Pancreas (tissue), 10 donors: ENCODE measurements at regions not wholly inside any gene's neighbourhood (a gene's known extent, or its start where the extent isn't known, plus 50 kb on each side); places are given as distances from the start of the nearest gene placed in this dataset.
"Not testable (repeated sequence)": the region's sequence is repeated elsewhere in the genome, so short reads cannot be mapped to it uniquely, and the experiment has no call there.

Experiments
- ATAC-seq, 4 donors: fragments of 200-7000 bp; cut with Tn5 transposase; one replicate each; pipeline versions ENCODE4 v1.8.0 to v1.9.1; 2020; ENCODE audit warnings: mild to moderate bottlenecking in 4 of 4, moderate library complexity in 4 of 4
- DNase-seq, 6 donors: peaks; one replicate each; pipeline ENCODE4 v3.0.0-alpha.2; 2020
- FAIRE-seq: peaks from 2 replicates; lab custom pipeline; 2012; peaks lifted over from hg19 to GRCh38; lab: Jason Lieb, UNC
- H3K27ac ChIP-seq, 4 donors: fragments of 200-600 bp; sonication (generic); 1 replicate in 3 of 4; 2 replicates in 1 of 4; pipeline versions ENCODE4 v1.5.0 to v1.8.0; 2020
- H3K27me3 ChIP-seq, 4 donors: fragments of 200-600 bp; one replicate each; pipeline ENCODE4 v1.8.0; 2021
- H3K36me3 ChIP-seq, 3 donors: fragments of 200-600 bp; sonication (generic) in 1 of 3; one replicate each; pipeline versions ENCODE4 v1.5.0 to v1.8.0; 2020 to 2021
- H3K4me1 ChIP-seq, 3 donors: fragments of 200-600 bp; one replicate each; pipeline ENCODE4 v1.8.0; 2021
- H3K4me3 ChIP-seq, 4 donors: fragments of 200-600 bp; sonication (generic) in 2 of 4; one replicate each; pipeline versions ENCODE4 v1.5.0 to v1.8.0; 2020 to 2021
- H3K9me3 ChIP-seq, 4 donors: fragments of 200-600 bp; one replicate each; pipeline ENCODE4 v1.8.0; 2021
- CTCF ChIP-seq, 4 donors: fragments of 200-600 bp; sonication (generic) in 3 of 4; IDR thresholded peaks; one replicate each; pipeline versions ENCODE4 v1.5.0 to v1.8.0; 2021; ENCODE audit warnings: antibody characterized with exemption in 4 of 4
- WGBS, 2 donors: extraction: QIAGEN DNeasy Blood & Tissue Kit; methylation state at CpG; one replicate each; pipeline ENCODE4 v1.1.7; 2013; 5-methylcytosine and 5-hydroxymethylcytosine counted together
- intact Hi-C, 3 donors: fragments of 100-400 bp; cut with DNase I; formaldehyde crosslinking; loops; one replicate each; pipeline versions ENCODE4 v1.11.1 to v1.14.2; 2022
- donor health status: healthy with polysubstance abuse.
- donor health status: DM: no; HTN: no; CAD: no; lungs with moderate emphysema.
- donor health status: DM: no; HTN: no; CAD: no.
- donor health status: control.
- donor health status: control.
- donor health status: Bipolar disorder and iron deficiency.
- donor health status: DM: yes; HTN: yes; CAD: no.
- donor health status: DM: no; HTN: no; CAD: no.
- donor health status: DM: no; HTN: no; CAD: no.
- donor health status: DM: yes; HTN: yes; CAD: no.

- Histone ChIP-seq H3K27ac (no peak overlapping the region), H3K9me3 (no peaks in the 10 kb centered on the region), H3K4me1 (no peaks in the 10 kb centered on the region), H3K4me3 (no peak overlapping the region), H3K36me3 (no peaks in the 10 kb centered on the region), H3K27me3 (peaks cover 0 to 3% (median 0%) of the 10 kb centered on the region in 4 donors)
- no peak for DNase-seq
- ATAC-seq = no peak
- TF ChIP-seq CTCF (IDR thresholded peaks at IDR 0.05) = no peak
- FAIRE-seq = no peak
- WGBS, 2 donors = 74 to 89% methylated on average over 1 of the region's 1 CpG
- intact Hi-C loops = no loop called here
These were observed 493.0 kb upstream of the ADGRL4 start for GRCh38 chr1:79499541-79499940.

GRCh38 chr1:79497193-79497773 lies 490.8 kb upstream of the ADGRL4 start:
- Histone ChIP-seq H3K27ac (no peak overlapping the region), H3K27me3 (peaks cover 0 to 3% (median 0%) of the 10 kb centered on the region in 4 donors), H3K36me3 (no peaks in the 10 kb centered on the region), H3K4me1 (no peaks in the 10 kb centered on the region), H3K9me3 (no peaks in the 10 kb centered on the region), H3K4me3 (no peak overlapping the region)
- WGBS, 2 donors = 21 to 24% methylated on average over 4 of the region's 4 CpGs
- FAIRE-seq (no peak), ATAC-seq (peak in 3 of 4 donors; percentile 56 to 63 (median 59)), DNase-seq (no peak)
- peak; percentile 36 to 65 (median 52) for TF ChIP-seq CTCF (IDR thresholded peaks at IDR 0.05)
- intact Hi-C loops = no loop called here

GRCh38 chr1:79496129-79496528 lies 489.6 kb upstream of the ADGRL4 start:
- intact Hi-C loops = no loop called here
- TF ChIP-seq CTCF (IDR thresholded peaks at IDR 0.05) = no peak
- Histone ChIP-seq H3K4me1 (no peaks in the 10 kb centered on the region), H3K4me3 (no peak overlapping the region), H3K9me3 (no peaks in the 10 kb centered on the region), H3K27ac (no peak overlapping the region), H3K36me3 (no peaks in the 10 kb centered on the region), H3K27me3 (peaks cover 0 to 3% (median 0%) of the 10 kb centered on the region in 4 donors)
- FAIRE-seq (no peak), ATAC-seq (no peak), DNase-seq (no peak)
- 41 to 55% methylated on average over 2 of the region's 2 CpGs for WGBS, 2 donors

GRCh38 chr1:79493702-79494101 lies 487.2 kb upstream of the ADGRL4 start:
- DNase-seq, ATAC-seq, H3K4me1 ChIP-seq, H3K9me3 ChIP-seq, H3K36me3 ChIP-seq, H3K27ac ChIP-seq, H3K4me3 ChIP-seq, H3K27me3 ChIP-seq, FAIRE-seq, intact Hi-C loops: not testable (repeated sequence)
- WGBS, 2 donors = 39 to 47% methylated on average over 4 of the region's 4 CpGs

- H3K27me3 ChIP-seq, H3K36me3 ChIP-seq, DNase-seq, ATAC-seq, FAIRE-seq, H3K4me1 ChIP-seq, H3K27ac ChIP-seq, H3K4me3 ChIP-seq, H3K9me3 ChIP-seq, intact Hi-C loops: not testable (repeated sequence)
- WGBS, 2 donors = 67 to 68% methylated on average over 4 of the region's 4 CpGs
These were observed 482.1 kb upstream of the ADGRL4 start for GRCh38 chr1:79488572-79489121.

- no peak overlapping the region for H3K4me3 ChIP-seq
- ATAC-seq (no peak), FAIRE-seq (no peak), DNase-seq (no peak)
- no peak for TF ChIP-seq CTCF (IDR thresholded peaks at IDR 0.05)
- H3K27ac ChIP-seq = no peak overlapping the region
- H3K4me1 ChIP-seq = no peaks in the 10 kb centered on the region
- H3K9me3 ChIP-seq = no peaks in the 10 kb centered on the region
- H3K36me3 ChIP-seq = no peaks in the 10 kb centered on the region
- WGBS, 2 donors = 57 to 65% methylated on average over 9 of the region's 9 CpGs
- intact Hi-C loops = no loop called here
- H3K27me3 ChIP-seq = no peaks in the 10 kb centered on the region
These were observed 472.3 kb upstream of the ADGRL4 start for GRCh38 chr1:79478728-79479373.
